Keratinocyte (primary cell): ENCODE measurements at regions not wholly inside any gene's neighbourhood (a gene's known extent, or its start where the extent isn't known, plus 50 kb on each side); places are given as distances from the start of the nearest gene placed in this dataset.

Experiments used
- EZH2 ChIP-seq: IDR thresholded peaks from one replicate; pipeline ENCODE4 v1.6.1; 2012; ENCODE audit warnings: inconsistent platforms, mild to moderate bottlenecking, low read length, moderate library complexity
- TF ChIP-seq, protein P1 (sequence below), 3 experiments: IDR thresholded peaks in 1 of 3; conservative IDR thresholded peaks in 1 of 3; optimal IDR thresholded peaks in 1 of 3; 2 replicates in 2 of 3; 3 replicates in 1 of 3; pipeline versions ENCODE3 to v1.5.1; 2011; ENCODE audit warnings: low read length in 3 of 3, mild to moderate bottlenecking in 3 of 3, moderate library complexity in 2 of 3, control low read depth in 1 of 3, inconsistent platforms in 1 of 3; ENCODE audit not compliant: insufficient read depth in 2 of 3; ENCODE audit errors: extremely low read depth in 1 of 3

DNA sequence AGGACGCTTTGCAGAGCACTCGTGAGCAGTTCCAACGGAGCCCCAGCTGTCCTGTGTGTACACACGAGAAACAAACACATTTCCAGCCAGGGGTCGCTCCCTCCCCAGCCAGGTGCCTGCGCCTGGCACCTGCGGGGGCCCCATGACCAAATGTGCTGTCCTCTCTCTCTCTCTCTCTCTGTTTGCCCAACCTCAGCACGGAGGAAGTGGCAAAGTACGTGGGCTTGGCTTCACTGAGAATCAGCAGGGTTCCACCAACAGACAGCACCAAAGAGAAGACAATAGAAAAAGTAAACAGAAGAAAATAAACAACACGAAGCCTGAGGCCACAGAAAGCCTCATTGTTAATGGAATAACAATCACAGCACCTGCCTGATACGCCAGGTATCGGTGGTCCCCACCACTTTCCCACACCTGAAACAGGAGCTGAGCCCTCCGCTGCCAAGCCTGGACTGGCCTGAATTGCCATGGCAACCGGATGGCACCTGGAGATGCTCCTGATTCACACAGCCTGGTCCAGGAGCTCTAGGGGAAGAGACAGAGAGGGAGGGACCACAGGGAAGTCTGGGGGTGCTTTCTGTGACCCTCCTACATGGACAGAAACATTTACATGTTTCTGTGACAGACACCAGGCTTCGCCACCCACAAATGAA, 103.9 kb upstream of the CACNA1A start:
- TF ChIP-seq, protein P1, sequence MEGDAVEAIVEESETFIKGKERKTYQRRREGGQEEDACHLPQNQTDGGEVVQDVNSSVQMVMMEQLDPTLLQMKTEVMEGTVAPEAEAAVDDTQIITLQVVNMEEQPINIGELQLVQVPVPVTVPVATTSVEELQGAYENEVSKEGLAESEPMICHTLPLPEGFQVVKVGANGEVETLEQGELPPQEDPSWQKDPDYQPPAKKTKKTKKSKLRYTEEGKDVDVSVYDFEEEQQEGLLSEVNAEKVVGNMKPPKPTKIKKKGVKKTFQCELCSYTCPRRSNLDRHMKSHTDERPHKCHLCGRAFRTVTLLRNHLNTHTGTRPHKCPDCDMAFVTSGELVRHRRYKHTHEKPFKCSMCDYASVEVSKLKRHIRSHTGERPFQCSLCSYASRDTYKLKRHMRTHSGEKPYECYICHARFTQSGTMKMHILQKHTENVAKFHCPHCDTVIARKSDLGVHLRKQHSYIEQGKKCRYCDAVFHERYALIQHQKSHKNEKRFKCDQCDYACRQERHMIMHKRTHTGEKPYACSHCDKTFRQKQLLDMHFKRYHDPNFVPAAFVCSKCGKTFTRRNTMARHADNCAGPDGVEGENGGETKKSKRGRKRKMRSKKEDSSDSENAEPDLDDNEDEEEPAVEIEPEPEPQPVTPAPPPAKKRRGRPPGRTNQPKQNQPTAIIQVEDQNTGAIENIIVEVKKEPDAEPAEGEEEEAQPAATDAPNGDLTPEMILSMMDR (optimal IDR thresholded peaks at IDR 0.05 in 1 of 3, IDR thresholded peaks at IDR 0.05 in 1 of 3, conservative IDR thresholded peaks at IDR 0.05 in 1 of 3; ENCODE audit: extremely low read depth in 1 of 3, insufficient read depth in 2 of 3, low read length in 3 of 3), result no peak
- no peak for TF ChIP-seq EZH2
